ENCODE measurements at regions not wholly inside any gene's neighbourhood (a gene's known extent, or its start where the extent isn't known, plus 50 kb on each side); places are given as distances from the start of the nearest gene placed in this dataset.

DNA sequence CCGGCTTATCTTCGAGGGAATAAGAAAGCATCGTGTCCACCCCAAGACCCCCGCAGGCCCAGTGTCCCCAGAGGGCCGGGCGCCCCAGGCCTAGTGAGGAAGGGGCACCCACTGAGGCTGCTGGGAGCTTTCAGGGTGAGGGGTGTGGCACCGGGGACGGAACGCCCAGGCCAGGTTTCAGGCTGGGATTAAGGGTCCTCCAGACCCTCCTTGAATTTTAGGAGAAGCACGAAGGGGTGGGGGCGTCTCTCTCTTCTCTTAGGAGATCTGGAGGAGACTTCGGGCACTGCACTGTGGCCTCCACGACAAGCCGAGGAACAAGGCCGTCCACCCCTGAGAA, 96.8 kb downstream of the PDGFA start:
- TF ChIP-seq, protein P1, sequence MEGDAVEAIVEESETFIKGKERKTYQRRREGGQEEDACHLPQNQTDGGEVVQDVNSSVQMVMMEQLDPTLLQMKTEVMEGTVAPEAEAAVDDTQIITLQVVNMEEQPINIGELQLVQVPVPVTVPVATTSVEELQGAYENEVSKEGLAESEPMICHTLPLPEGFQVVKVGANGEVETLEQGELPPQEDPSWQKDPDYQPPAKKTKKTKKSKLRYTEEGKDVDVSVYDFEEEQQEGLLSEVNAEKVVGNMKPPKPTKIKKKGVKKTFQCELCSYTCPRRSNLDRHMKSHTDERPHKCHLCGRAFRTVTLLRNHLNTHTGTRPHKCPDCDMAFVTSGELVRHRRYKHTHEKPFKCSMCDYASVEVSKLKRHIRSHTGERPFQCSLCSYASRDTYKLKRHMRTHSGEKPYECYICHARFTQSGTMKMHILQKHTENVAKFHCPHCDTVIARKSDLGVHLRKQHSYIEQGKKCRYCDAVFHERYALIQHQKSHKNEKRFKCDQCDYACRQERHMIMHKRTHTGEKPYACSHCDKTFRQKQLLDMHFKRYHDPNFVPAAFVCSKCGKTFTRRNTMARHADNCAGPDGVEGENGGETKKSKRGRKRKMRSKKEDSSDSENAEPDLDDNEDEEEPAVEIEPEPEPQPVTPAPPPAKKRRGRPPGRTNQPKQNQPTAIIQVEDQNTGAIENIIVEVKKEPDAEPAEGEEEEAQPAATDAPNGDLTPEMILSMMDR (IDR thresholded peaks at IDR 0.05) = no peak
- TF ChIP-seq POLR2A (IDR thresholded peaks at IDR 0.05) = no peak
